ENCODE measurements at regions not wholly inside any gene's neighbourhood (a gene's known extent, or its start where the extent isn't known, plus 50 kb on each side); places are given as distances from the start of the nearest gene placed in this dataset.

GRCh38 chr4:180827232-180828009 is 1415.8 kb upstream of the TENM3 start:
- Histone ChIP-seq H3K9me2 (ENCODE audit: insufficient read depth) (no peaks in the 10 kb centered on the region), H3K9me3 (ENCODE audit: control insufficient read depth in 1 of 2, insufficient read depth in 1 of 2, low read depth in 1 of 2, low read length in 2 of 2) (no peaks in the 10 kb centered on the region), H3K27ac (ENCODE audit: low read depth, low read length) (no peak overlapping the region), H4K20me1 (ENCODE audit: insufficient read depth) (no peaks in the 10 kb centered on the region), H2AFZ (ENCODE audit: low read depth, low read length, poor library complexity, severe bottlenecking) (peak overlapping the region; percentile 31), H3K79me2 (ENCODE audit: insufficient read depth, low read length) (no peaks in the 10 kb centered on the region), H3K4me2 (ENCODE audit: low read length) (peak overlapping the region; percentile 19; the same call in 1 of the 2 replicates), H3K9ac (ENCODE audit: low read length) (no peak overlapping the region), H3K4me1 (ENCODE audit: control insufficient read depth in 1 of 2, insufficient read depth in 2 of 2, low read length in 2 of 2) (peaks cover 0 to 7% of the 10 kb centered on the region in 2 experiments; a peak in 3 of 4 replicates), H3K36me3 (ENCODE audit: control insufficient read depth in 1 of 2, insufficient read depth in 2 of 2, low read length in 2 of 2) (no peaks in the 10 kb centered on the region), H3K27me3 (ENCODE audit: insufficient read depth, low read length) (no peaks in the 10 kb centered on the region), H3K4me3 (replicated peaks in 1 of 2; ENCODE audit: low read depth in 1 of 2, low read length in 2 of 2) (no peak overlapping the region)
- POLR2A ChIA-PET, result no interaction called here
- no peak for DNase-seq (ENCODE audit: low read depth, low spot score)
- CTCF ChIA-PET, result interaction anchor here (1.4 to 2.0 kb wide), 4 partner anchors 126 to 701 kb away, joined by 5 to 7 read pairs (median 6); no protein-coding TSS in a partner anchor
- intact Hi-C loops (cut with micrococcal nuclease), result loop anchor here (1.0 to 5.0 kb wide), 6 partner anchors 120 to 1979 kb away; no protein-coding TSS in a partner anchor
- TF ChIP-seq EZH2phosphoT487 (IDR thresholded peaks at IDR 0.05; ENCODE audit: borderline replicate concordance) (no peak), EZH2 (IDR thresholded peaks at IDR 0.05) (no peak), ZFX (IDR thresholded peaks at IDR 0.05) (no peak), POLR2AphosphoS5 (IDR thresholded peaks at IDR 0.05; ENCODE audit: low read depth, low read length) (no peak), REST (IDR thresholded peaks at IDR 0.05; ENCODE audit: low read depth) (no peak), RAD21 (IDR thresholded peaks at IDR 0.05; ENCODE audit: low read depth) (no peak), ZBTB33 (IDR thresholded peaks at IDR 0.05; ENCODE audit: extremely low read depth, insufficient replicate concordance, low read length) (no peak), TCF7L2 (IDR thresholded peaks at IDR 0.05; ENCODE audit: borderline replicate concordance, extremely low read depth, insufficient read depth, insufficient read length) (no peak), SP1 (IDR thresholded peaks at IDR 0.05; ENCODE audit: low read depth) (no peak)
- ATAC-seq, result no peak
- RAD21 ChIA-PET (ENCODE audit: low non-redundant PET in 1 of 2, low total read pairs in 2 of 2, uncharacterized antibody in 2 of 2, unreplicated experiment in 2 of 2), result no interaction called here
- no TSS peak for BruUV-seq (replicated peaks)

All from HCT116 (cell line).